DMS153 (cell line): ENCODE measurements at regions not wholly inside any gene's neighbourhood (a gene's known extent, or its start where the extent isn't known, plus 50 kb on each side); places are given as distances from the start of the nearest gene placed in this dataset.

Source experiments
- DNase-seq: peaks from one replicate; lab custom pipeline; 2025; lab: John Stamatoyannopoulos, UW

GRCh38 chr9:134247918-134248631, 78.2 kb upstream of the RXRA start:
- DNase-seq: no peak

GRCh38 chr9:134251296-134252069, 74.8 kb upstream of the RXRA start:
- DNase-seq: no peak

GRCh38 chr9:134252084-134252830, 74.0 kb upstream of the RXRA start:
- no peak for DNase-seq

- DNase-seq: no peak
Measured at GRCh38 chr9:134253606-134254205, 72.5 kb upstream of the RXRA start.

GRCh38 chr9:134258332-134258731, 67.9 kb upstream of the RXRA start:
- DNase-seq: no peak

- no peak for DNase-seq
Measured at GRCh38 chr9:134258828-134259546, 67.3 kb upstream of the RXRA start.

GRCh38 chr9:134259708-134260107, 66.5 kb upstream of the RXRA start:
- no peak for DNase-seq

- no peak for DNase-seq
Measured at GRCh38 chr9:134260801-134261200, 65.5 kb upstream of the RXRA start.

GRCh38 chr9:134262035-134262434, 64.2 kb upstream of the RXRA start:
- DNase-seq: no peak

- DNase-seq: no peak
Measured at GRCh38 chr9:134263596-134263995, 62.7 kb upstream of the RXRA start.

- no peak for DNase-seq
Measured at GRCh38 chr9:134264169-134264568, 62.1 kb upstream of the RXRA start.

GRCh38 chr9:134265078-134265477, 61.2 kb upstream of the RXRA start:
- no peak for DNase-seq

GRCh38 chr9:134266418-134266817, 59.8 kb upstream of the RXRA start:
- no peak for DNase-seq

GRCh38 chr9:134267305-134267880, 58.9 kb upstream of the RXRA start:
- DNase-seq: no peak

- DNase-seq: no peak
Measured at GRCh38 chr9:134267881-134268724, 58.2 kb upstream of the RXRA start.

- DNase-seq: no peak
Measured at GRCh38 chr9:134268747-134269146, 57.5 kb upstream of the RXRA start.

GRCh38 chr9:134271338-134272301, 54.6 kb upstream of the RXRA start:
- DNase-seq: no peak

- DNase-seq: peak; percentile 36
Measured at GRCh38 chr9:134272302-134273023, 53.8 kb upstream of the RXRA start.

- no peak for DNase-seq
Measured at GRCh38 chr9:134273647-134274046, 52.6 kb upstream of the RXRA start.
